Dermis microvascular lymphatic vessel endothelial cell (primary cell): ENCODE measurements at regions not wholly inside any gene's neighbourhood (a gene's known extent, or its start where the extent isn't known, plus 50 kb on each side); places are given as distances from the start of the nearest gene placed in this dataset.

ENCODE experiments used
- DNase-seq, 2 donors: peaks; one replicate each; pipeline versions ENCODE4 v3.0.0 to v3.0.0-alpha.2; 2010; ENCODE audit warnings: low read depth in 2 of 2

DNA sequence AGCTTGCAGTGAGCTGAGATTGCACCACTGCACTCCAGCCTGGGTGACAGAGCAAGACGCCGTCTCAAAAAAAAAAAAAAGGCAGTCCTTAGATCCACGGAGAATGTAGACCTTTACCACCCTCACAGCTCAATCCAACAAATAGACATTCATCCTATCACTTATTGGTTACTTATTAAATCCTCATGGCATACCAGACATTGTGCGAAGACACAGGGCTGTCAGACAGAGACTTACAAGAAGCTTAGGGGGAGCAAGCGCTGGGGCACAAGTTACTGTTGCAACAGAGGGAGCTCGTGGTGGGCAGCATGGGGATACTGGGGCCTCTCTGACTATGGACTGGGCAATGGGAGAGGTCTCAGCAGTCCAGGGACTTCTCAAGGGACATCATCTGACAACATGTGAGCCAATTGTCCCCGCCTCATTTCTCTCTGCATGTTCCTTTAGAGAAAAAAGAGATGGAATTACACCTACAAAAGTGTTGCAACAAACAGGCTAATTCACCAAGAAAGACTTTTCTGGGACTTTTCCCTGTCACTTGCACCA lies 82.8 kb upstream of the TNS3 start:
- no peak for DNase-seq

DNA sequence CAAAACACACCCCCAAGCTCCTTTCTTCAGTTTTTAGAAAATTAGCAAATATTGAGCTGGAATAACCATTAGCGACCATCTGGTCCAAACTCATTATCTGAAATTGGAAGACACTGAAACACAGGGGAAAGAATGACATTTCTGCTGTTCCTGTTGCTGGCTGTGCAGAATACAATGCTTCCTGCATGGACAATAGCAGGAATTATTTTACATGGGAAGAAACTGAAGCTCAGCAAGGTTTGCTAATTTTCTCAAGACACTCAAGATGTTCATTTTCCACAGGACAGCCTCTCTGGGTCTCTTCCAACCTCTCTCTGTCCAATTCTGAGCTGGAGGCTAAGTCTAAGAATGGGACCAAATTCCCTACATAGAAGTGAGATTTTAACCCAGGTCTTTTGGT lies 81.9 kb upstream of the TNS3 start:
- peak in 1 of 2 donors; percentile 32 for DNase-seq

DNA sequence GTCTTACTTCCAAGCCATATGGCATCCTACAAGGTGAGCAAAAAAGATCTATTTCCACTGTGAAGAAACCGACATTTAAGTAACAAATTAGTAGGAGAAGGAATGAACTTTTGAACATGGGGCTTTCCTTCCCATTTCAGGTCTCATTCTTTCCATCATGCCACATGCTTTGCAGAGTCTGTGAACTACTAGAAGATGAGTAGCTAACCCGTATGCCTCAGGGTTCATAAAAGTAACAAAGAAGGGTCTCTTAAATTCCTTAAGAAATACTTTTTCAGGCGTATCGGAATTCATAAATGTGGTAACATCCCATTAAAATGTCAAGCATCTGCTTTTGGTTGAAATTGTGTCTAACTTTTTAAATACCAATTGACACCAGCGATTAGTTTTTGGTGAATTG lies 81.3 kb upstream of the TNS3 start:
- no peak for DNase-seq

DNA sequence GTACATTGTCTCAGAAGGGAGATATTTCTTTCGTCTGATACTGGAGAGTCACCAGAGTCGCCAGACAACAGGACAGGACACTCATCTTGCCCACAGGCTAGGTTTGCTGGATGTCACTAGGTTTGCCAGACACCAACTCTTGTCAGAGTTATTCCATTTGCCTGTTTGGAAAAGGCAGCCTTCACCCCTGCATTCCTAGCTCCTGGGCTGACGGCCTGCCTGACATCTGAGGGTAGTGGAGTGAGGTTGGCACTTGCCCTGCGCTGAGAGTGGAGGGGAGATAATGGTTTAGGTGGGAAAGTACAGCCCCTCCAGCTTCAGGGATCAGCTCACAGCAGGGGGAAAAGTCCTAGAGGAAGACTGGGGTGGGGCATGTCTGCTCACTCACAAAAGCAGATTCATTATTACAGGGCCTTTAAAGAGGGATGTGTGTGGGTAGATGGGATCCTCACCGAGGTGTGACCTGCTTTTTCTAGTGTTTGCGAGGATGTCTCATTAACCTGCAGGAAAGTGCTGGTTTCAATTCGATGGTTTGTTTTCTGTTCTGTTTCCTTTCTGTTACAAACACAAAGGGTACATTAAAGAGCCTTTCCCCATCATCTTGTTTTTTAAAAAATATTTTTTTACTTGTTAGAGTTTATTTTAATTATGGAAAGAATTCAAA lies 79.3 kb upstream of the TNS3 start:
- no peak for DNase-seq

DNA sequence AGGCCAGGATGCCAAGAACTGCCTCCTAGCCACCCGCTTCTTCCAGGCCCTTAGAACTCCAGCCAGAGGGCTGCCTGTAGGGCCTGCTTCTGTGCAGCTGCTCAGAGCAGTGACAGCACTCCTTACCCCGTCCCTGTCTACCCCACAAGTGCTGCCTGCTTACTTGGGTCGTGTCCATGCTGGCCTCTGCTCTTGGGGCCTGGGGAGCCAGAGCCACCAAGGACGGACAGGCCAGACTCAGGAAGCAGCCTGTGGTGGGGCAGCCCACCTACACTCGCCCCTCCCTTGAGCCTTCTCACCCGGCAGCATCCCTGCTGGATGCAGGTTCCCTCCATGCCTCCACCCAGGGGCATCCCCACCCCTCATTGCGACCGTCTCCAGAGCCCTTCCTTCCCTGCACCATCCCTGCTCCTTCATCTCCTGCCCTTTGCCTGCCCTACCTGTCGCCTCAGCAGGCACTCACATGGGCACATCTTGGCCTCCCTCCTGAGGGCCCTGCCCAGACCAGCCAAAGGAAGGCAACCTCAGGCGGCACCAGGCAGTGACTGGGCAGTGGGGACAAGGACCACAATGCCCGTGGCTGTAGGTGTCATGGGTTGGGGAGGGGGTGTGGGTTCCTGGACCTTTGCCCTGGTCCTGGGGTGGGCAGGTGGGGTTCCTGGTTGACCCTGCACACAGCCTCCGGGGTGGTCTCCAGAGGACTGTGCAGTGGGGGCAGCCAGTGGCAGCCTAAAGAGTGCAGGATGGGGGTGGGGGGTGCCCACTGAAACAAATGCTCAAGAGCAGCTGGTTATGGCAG lies 78.0 kb upstream of the TNS3 start:
- no peak for DNase-seq

DNA sequence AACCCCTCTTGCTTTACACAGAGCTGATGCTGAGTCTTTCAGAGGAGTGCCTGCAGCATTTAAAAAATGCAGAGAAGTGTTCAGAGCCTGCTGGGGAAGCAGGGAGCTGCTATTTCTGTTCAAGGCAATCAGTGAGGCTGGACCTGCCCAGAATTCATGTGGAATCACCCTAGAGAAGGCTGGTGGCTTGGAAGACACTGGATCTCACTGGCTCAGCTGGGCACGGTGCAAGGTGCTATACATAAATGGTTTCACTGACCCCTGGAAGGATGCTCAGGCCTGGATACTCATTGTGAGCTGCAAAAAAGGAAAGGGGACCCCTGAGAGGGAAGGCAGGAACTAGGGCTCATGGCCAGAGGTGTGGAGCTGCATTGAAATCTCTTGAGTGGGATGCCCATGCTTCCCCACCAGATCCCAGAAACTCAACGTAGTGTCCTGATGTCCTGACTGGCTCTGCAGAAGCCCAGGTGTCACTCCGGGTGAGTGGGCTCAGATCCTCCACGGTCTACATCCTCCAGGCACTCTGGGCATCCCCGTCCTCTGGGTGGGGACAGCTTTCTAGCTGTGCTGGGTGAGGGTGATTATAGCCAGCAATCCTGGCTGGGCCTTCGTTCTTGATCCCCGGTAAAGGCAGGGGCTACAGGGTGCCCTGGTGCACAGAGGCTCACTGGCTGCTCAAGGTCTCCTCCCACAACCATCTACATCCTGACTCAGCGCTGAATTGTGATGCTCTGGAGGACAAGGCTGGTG lies 77.2 kb upstream of the TNS3 start:
- no peak for DNase-seq

DNA sequence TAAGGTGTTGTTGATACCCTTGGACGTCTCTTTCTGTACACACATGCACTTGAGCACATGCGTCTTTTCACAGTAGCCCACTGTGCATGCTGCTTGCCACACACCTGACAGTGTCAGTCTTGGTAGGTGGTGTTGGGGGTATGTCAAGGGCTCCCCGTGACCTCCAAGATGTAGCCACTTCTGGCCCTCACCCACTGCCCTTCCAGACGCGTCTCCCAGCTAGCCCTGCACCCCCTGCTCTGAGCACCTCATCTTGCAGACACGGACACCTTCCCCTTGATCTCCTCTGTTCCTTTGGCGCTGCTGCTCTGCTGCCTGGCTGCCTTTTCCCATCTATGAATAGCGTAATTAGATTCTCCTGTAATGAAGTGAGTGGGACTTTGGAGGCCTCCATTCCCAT lies 75.2 kb upstream of the TNS3 start:
- no peak for DNase-seq

DNA sequence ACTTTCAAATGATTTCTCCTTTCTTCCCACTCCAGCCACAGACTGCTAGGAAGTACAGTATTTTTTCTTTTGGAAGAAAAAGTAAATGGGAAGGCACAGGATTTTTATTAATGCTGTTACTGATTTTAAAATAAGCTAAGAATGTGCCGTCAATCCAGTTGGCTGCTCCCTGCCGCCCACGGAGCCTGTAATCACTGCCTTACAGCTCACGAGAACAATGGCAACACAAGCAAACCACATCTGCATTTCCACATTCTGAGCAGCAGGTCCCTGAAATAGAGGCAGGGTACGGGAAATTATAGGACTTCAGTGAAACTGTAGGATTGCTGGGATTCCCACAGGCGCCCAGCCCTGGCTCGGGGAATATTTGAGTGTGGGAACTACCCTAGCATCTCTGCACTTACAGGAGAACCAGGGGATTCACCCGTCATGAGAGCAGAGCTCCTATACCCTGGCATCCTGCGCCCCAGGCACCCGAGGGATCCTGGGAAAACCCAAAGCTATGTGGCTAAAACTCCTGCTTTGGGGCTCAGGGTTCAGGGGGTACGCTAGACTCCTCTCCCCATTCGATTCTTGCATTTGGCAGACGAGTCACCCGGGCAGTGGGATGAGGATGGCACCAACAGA lies 72.9 kb upstream of the TNS3 start:
- no peak for DNase-seq

DNA sequence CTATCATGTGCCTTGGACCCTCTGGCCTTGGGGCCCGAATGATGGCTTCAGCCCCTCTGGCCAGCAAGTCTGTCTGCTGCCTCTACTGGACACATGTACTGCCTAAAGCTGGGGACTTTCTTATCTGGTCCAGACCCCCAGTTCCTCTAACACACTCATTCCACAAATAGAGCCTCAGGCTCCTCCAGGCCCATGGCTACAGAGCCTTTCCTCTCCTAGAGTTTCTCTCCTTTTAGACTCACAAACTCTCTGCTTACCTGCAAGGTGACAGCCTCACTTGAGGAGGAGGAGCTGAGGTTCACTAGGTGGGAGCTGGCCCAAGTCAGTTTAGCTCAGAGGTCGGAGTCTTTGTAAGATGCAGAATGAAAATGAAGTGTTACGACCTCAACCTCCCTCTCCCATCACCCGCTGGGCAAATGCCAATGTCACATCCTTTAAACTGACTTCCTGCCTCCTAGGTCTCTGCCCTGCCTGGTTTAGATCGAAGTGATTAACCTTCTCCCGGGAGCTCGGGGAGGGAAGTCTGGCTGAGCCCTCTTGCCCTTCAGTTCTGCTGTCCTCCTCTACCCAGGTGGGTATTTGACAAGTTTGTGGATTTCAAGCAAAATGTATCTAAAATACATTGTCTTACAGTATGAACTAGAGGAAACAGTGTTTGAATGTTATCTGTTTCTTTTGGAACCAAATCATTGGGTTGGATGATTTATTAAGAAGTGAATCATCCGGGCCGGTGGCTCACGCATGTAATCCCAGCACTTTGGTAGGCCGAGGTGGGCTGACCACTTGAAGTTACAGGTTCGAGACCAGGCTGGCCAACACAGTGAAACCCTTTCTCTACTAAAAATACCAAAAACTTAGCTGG lies 71.9 kb upstream of the TNS3 start:
- peak; percentile 67 to 83 for DNase-seq

DNA sequence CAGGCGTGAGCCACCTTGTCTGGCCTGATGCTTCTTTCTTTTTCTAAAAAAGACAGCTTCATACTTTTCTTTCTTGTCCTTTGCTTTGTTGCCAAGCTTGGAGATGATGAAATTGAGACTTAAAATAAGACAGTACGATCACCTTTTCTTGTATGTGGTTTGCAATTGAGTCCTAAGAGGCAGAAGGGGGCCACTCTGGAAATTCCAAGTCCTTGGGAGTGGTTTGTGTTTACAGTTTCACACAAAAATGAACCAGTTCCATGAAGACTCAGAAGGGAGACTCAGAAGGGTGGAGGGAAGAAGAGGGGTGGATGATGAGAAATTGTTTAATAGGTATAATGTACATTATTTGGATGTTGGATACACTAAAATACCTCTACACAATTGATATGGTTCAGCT lies 70.7 kb upstream of the TNS3 start:
- DNase-seq: no peak

DNA sequence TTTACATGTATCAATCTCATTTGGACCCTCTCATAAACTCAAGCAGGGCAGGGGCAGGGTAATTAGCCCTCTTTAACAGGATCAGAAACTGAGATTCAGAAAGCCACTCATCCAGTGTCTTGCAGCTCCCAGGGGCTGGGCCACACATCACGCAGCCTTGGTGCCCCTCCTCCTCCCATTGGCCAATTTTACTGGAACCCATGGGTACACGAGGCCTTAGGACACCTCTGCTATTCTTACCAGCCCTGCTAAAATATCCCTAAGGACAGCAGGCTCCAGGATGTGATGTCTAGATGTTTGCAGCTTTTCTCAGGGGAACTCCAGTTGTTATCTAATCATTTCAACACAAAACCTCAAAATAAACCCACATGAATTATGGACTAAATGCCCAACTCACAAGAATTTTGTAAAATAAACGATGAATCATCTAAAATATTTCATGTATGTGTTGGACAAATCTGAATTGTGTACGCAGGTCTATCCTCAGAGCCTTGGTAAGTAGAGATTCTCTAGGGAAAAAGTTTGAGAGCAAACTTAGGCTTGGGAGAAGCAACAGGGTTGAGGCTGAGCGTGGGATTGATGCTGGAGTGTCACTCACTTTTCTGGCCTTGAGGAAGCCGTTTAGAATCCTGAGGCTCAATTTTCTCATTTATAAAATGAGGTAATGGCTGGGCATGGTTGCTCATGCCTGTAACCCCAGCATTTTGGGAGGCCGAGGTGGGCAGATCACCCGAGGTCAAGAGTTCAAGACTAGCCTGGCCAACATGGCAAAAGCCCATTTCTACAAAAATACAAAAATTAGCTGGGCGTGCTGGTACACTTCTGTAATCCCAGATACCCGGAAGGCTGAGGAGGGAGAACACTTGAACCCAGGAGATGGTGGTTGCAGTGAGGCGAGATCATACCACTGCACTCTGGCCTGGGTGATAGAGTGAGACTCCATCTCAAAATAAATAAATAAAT lies 69.7 kb upstream of the TNS3 start:
- peak in 1 of 2 donors; percentile 65 for DNase-seq

DNA sequence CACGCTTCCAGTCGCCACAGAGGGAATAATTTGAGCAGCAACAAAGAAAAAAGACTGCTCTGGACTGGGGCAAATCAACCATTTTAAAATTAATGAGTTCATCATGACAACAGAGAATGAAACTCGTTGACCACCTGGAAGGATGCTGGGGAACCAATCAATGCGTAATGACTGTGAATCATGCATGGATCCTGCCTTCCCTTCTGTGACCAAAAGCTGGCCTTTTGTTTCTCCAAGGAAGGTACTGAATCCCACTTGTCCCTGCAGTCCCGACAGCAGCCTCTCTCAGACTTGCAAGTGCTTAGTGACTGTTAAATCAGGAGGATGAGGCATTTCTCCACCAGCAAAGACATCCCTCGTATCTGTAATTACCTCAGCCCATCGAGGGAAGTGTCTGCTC lies 68.0 kb upstream of the TNS3 start:
- no peak for DNase-seq

DNA sequence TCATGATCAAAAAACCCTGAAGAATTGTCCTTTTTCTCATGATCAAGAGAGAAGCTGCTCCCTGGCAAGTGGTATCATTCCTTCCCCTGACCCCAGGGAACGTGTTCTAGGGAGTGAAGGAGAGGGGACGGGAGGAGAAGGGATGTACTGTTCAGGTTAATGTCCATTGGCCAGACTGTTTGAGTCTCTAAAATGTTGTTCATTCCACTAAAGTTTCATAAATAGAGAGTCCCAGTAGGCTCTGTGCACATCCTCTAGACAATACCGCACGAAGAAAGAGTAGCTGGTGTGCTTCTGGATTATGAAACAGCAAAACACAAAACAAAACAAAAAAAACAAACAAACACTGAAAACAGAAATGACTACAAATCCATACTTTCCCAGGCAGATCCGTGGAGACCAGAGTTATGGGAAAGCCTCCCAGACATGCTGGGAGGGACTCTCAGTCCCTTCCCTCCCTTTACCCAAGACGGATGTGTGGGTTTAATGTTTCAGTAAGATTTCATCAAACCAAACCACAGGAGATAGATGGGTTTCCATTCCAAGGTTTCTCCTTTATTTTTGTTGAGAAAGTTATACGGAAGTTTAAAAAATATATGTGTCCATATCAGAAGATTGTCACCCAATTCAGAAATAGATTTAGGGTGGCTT lies 66.5 kb upstream of the TNS3 start:
- no peak for DNase-seq

DNA sequence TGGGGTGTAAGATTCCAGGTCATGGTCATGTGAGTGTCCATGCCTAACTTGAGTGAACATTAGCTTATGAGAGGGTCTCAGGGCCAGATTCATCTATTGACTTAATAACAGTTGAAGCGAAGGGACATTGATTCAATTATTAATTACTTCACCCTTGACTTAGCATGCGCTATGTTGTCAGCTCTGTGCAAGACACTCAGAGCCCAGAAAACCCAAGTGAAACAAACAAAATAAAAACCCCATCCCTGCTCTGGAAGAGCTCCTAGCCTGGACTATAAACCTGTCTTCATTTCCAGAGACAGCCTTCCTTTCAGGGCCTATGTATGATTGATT lies 66.0 kb upstream of the TNS3 start:
- no peak for DNase-seq

DNA sequence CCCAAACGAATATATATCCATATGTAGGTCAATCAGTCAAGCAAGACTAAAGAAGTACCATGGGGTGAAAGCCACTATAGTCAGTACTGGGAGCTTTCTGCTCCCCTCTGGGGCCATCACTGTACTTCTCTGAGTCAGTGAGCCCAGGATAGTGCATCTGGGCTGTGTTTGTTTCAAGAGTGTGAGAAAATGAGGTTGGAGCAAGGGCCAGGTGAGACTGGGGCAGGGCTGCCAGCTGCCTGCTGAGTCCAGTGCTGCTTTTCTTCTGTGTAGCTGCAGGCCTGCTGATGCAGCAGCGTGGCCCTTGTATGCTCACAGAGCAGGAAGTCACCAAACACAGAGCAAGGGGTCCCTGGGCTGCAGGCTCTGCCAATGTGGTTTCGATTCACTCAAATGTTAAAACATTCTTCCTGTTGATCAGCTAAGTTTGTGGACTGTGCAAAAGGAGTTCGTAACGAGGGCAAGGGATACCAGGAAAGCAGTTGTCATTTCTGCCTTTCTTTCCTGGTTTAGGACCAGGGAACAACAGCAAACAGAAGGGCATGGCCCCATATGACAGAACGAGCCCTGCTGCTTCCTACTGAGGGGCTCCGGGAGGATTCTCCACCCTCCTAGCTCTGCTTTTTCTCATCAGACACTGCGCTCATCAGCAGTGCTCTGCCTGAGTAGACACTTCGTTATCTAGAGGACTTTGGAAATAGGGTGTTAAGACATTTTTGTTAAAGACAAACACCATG lies 65.4 kb upstream of the TNS3 start:
- DNase-seq: no peak

DNA sequence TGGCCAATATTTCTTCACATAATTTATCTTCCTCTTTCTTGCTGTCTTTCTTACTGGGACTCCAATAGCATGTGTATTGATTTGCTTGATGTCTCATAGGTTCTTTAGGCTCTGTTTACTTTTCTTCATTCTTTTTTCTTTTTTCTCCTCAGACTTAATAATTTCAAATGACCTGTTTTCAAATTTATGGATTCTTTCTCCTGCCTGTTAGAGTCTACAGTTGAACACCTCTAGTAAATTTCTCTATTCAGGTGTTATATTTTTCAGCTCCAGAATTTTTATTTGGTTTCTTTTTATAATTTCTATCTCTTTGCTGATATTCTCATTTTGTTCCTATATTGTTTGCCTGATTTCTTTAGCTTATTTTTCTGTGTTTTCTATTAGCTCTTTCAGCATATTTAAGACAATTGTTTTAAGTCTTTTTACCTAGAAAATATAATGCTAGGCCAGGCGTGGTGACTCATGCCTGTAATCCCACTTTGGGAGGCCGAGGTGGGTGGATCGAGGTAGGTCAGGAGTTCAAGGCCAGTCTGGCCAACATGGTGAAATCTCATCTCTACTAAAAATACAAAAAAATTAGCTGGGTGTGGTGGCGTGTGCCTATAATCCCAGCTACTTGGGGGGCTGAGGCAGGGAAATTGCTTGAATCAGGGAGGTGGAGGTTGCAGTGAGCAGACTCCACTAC lies 61.9 kb upstream of the TNS3 start:
- DNase-seq: no peak

DNA sequence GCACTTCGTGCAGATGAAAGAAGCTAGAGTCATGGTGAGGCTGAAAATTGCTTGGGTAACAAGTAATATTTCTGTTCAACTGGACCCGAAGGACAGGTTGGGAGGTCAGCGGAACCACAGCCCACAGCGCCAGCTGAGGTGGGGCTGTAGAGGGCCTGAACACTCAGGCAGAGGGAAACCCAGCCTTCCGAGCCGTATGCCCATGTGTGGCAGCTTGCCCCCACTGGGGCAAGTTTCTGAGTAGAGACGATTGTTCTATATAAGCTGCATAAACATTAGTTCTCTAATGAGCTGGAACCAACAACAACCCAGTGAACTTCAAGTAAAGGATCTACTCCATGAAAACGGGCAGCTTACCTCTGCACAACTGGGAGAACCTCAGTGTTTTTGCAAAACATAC lies 58.4 kb upstream of the TNS3 start:
- no peak for DNase-seq

DNA sequence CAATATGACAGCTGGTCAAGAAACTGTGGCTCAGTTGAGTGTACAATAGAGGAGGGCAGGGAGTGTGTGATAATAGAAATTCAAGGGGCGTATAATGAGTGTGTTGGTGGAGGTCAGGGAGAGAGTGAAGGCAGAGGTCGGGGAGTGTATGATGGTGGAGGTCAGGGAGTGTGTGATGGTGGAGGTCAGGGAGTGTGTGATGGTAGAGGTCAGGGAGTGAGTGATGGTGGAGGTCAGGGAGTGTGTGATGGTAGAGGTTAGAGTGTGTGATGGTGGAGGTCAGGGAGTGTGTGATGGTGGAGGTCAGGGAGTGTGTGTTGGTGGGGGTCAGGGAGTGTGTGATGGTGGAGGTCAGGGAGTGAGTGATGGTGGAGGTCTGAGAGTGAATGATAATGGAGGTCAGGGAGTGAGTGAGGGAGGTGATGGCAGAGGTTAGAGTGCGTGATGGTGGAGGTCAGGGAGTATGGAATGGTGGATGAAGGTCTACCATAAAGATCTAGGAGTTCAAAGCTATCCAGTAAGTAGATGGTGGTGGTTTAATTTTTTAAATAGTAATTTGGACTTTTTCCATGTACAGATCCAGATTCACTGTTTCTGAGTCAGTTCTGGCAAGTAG lies 57.7 kb upstream of the TNS3 start:
- DNase-seq: no peak
